ENCODE measurements at regions not wholly inside any gene's neighbourhood (a gene's known extent, or its start where the extent isn't known, plus 50 kb on each side); places are given as distances from the start of the nearest gene placed in this dataset.

DNA sequence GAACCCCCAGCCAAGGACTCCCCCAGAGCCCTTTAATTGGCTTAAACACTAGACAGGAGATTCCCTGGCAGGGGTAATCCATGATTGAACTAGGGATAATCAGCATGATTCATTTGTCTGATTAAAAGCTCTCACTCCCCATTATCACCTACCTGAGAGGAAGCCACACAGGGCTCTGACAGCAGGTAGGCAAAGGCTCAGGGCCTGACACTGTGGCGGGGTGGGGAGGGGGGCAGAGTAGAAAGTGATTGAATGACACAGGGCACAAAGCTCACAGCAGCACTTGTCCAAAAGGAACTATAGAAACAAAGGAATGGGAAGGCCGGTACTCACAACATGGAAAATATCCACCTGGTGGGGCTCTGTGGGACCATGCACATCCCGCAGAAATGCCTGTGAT is 231.6 kb downstream of the MAFB start:
- 93% methylated on average over 3 of the region's 3 CpGs for WGBS
- TF ChIP-seq POLR2AphosphoS5 (IDR thresholded peaks at IDR 0.05) (no peak), POLR2A (IDR thresholded peaks at IDR 0.05) (no peak), EP300 (IDR thresholded peaks at IDR 0.05) (no peak)
- TF ChIP-seq, protein P1, sequence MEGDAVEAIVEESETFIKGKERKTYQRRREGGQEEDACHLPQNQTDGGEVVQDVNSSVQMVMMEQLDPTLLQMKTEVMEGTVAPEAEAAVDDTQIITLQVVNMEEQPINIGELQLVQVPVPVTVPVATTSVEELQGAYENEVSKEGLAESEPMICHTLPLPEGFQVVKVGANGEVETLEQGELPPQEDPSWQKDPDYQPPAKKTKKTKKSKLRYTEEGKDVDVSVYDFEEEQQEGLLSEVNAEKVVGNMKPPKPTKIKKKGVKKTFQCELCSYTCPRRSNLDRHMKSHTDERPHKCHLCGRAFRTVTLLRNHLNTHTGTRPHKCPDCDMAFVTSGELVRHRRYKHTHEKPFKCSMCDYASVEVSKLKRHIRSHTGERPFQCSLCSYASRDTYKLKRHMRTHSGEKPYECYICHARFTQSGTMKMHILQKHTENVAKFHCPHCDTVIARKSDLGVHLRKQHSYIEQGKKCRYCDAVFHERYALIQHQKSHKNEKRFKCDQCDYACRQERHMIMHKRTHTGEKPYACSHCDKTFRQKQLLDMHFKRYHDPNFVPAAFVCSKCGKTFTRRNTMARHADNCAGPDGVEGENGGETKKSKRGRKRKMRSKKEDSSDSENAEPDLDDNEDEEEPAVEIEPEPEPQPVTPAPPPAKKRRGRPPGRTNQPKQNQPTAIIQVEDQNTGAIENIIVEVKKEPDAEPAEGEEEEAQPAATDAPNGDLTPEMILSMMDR (IDR thresholded peaks at IDR 0.05): no peak
- H3K36me3 ChIP-seq: no peaks in the 10 kb centered on the region
- no peaks in the 10 kb centered on the region for H3K9me3 ChIP-seq
- H3K4me3 ChIP-seq: no peak overlapping the region
- no peaks in the 10 kb centered on the region for H3K4me1 ChIP-seq
- no peaks in the 10 kb centered on the region for H3K27me3 ChIP-seq
- DNase-seq (ENCODE audit: low spot score in 2 of 2): no peak
- H3K27ac ChIP-seq: no peak overlapping the region

DNA sequence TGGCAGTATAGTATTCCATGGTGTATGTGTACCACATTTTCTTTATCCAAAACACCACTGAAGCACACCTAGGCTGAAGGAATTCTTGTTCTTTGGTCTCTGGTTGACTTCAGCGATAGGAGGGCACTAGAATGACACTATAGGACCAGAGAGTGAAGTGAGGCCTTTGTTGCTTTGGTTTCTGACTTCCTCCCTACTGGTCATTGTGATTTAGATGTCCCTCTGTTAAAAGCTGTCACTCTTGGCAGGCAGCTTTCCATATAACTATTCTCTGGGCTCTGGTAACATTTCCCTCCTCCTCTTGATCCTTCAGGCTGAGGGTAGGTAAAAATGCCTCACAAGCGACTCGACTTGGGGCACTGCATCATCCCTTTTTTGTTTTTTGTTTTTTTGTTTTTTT is 236.3 kb downstream of the MAFB start:
- TF ChIP-seq, protein P1 (IDR thresholded peaks at IDR 0.05): no peak
- TF ChIP-seq POLR2AphosphoS5 (IDR thresholded peaks at IDR 0.05): no peak
- Histone ChIP-seq H3K36me3 (no peaks in the 10 kb centered on the region), H3K27ac (no peak overlapping the region), H3K4me1 (no peaks in the 10 kb centered on the region), H3K4me3 (no peak overlapping the region), H3K9me3 (no peaks in the 10 kb centered on the region), H3K27me3 (no peaks in the 10 kb centered on the region)
- WGBS: 91% methylated on average over 3 of the region's 3 CpGs
- DNase-seq (ENCODE audit: low spot score in 2 of 2): no peak

DNA sequence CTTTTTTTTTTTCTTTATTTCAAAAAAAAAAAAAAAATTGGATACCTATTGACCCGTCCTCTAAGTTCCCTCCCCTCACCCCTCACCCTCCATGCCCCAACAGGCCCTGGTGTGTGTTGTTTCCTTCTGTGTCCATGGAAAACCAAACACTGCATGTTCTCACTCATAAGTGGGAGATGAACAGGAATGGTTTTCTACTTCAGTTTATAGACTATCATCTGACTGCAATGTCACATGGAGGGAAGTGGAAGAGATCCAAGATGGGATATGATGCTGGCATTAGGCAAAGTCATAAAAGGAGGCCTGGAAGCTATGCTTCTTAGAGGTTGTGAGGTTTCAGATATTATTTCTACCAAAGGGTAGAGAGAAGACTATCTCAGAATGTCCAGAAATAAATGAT is 237.5 kb downstream of the MAFB start:
- no peaks in the 10 kb centered on the region for H3K27me3 ChIP-seq
- TF ChIP-seq, protein P1 (IDR thresholded peaks at IDR 0.05): no peak
- no peak overlapping the region for H3K4me3 ChIP-seq
- no peaks in the 10 kb centered on the region for H3K4me1 ChIP-seq
- WGBS: 64% methylated on average over 1 of the region's 1 CpG
- no peak for DNase-seq (ENCODE audit: low spot score in 2 of 2)
- H3K9me3 ChIP-seq: no peaks in the 10 kb centered on the region
- H3K36me3 ChIP-seq: no peaks in the 10 kb centered on the region
- no peak overlapping the region for H3K27ac ChIP-seq

DNA sequence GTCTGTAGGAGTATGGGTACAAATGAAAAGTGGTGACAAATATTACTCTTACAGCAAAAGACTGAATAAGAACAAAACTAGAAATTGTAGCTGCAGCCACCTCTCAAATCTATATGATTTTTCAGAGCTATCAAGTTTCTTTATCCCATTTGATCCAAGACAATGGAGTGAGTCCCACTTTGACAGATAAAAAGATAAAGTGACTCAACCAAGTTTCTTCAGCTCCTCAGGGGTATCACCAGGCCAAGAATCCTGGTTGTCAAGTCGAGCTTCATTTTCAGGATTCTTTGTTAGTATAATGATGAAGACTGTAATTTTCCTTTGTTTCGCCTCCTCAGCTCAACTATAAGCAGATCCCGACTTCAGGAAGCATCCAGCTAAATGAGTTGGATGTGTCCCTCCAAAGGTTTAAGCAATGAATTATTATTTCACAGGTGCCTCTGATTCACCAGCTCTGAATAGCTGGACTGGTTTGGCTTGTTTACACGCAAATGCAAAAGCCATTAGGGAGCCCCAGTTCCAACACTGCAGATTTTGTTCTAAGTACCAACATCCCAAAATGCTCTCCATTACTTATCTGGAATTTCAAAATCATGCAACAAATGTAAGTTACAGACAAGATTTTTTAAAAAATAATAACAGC is 238.9 kb downstream of the MAFB start:
- H3K4me1 ChIP-seq: no peaks in the 10 kb centered on the region
- no peaks in the 10 kb centered on the region for H3K27me3 ChIP-seq
- no peak for DNase-seq (ENCODE audit: low spot score in 2 of 2)
- no peak for TF ChIP-seq POLR2A (IDR thresholded peaks at IDR 0.05)
- no peak for TF ChIP-seq EP300 (IDR thresholded peaks at IDR 0.05)
- TF ChIP-seq POLR2AphosphoS5 (IDR thresholded peaks at IDR 0.05): no peak
- TF ChIP-seq, protein P1 (IDR thresholded peaks at IDR 0.05): no peak
- no peak overlapping the region for H3K27ac ChIP-seq
- H3K4me3 ChIP-seq: no peak overlapping the region
- no peaks in the 10 kb centered on the region for H3K36me3 ChIP-seq
- no peaks in the 10 kb centered on the region for H3K9me3 ChIP-seq
- 57% methylated on average over 4 of the region's 4 CpGs for WGBS

DNA sequence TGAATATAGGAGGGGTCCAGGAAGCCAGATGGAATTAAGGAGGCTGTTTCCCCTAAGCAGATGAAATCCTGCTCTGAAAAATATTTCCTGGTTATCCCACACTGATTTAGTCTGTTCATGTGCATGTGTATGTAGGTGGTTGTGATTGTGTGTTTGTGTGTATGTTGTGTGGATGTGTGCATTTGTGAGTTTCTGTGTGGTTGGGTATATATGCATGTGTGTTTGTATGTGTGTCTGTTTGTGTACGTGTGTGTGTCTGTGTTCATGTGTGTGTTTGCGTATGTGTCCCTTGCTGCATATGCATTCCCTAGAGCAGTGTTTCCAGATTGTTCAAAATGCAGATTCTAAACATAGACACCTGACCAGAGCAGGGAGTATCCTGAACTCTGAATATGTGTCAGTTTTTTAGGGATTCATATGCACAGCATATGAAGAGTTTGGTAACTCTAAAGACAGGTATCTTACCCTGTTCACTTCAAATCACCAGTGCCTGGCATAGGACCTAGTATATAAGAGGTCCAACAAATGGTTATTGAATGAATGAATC is 239.8 kb downstream of the MAFB start:
- no peaks in the 10 kb centered on the region for H3K9me3 ChIP-seq
- H3K27ac ChIP-seq: no peak overlapping the region
- no peaks in the 10 kb centered on the region for H3K36me3 ChIP-seq
- TF ChIP-seq POLR2A (IDR thresholded peaks at IDR 0.05) (no peak), EP300 (IDR thresholded peaks at IDR 0.05) (no peak), POLR2AphosphoS5 (IDR thresholded peaks at IDR 0.05) (no peak)
- TF ChIP-seq, protein P1 (IDR thresholded peaks at IDR 0.05): no peak
- DNase-seq (ENCODE audit: low spot score in 2 of 2): no peak
- H3K4me1 ChIP-seq: no peaks in the 10 kb centered on the region
- no peaks in the 10 kb centered on the region for H3K27me3 ChIP-seq
- H3K4me3 ChIP-seq: no peak overlapping the region
- 86% methylated on average over 2 of the region's 2 CpGs for whole genome bisulfite sequencing
